Right lobe of liver (tissue), 6 donors: ENCODE measurements at regions not wholly inside any gene's neighbourhood (a gene's known extent, or its start where the extent isn't known, plus 50 kb on each side); places are given as distances from the start of the nearest gene placed in this dataset.
"Not testable (repeated sequence)": the region's sequence is repeated elsewhere in the genome, so short reads cannot be mapped to it uniquely, and the experiment has no call there.

ENCODE experiments used
- ATAC-seq, 4 donors: fragments of 200-7000 bp; cut with Tn5 transposase; one replicate each; pipeline ENCODE4 v1.9.1; 2020; ENCODE audit warnings: mild to moderate bottlenecking in 4 of 4, moderate library complexity in 4 of 4
- DNase-seq, 3 donors: peaks; one replicate each; pipeline ENCODE4 v3.0.0-alpha.2; 2020
- H3K27ac ChIP-seq, 3 donors: fragments of 200-600 bp; one replicate each; pipeline ENCODE4 v1.8.0; 2022
- H3K27me3 ChIP-seq, 2 donors: fragments of 200-600 bp; one replicate each; pipeline ENCODE4 v1.8.0; 2022
- H3K36me3 ChIP-seq, 4 donors: fragments of 200-600 bp; sonication (generic) in 1 of 4; one replicate each; pipeline versions ENCODE4 v1.5.1 to v1.8.0; 2017 to 2022; ENCODE audit warnings: control low read depth in 1 of 4
- H3K4me1 ChIP-seq, 4 donors: fragments of 200-600 bp; sonication (generic) in 1 of 4; one replicate each; pipeline versions ENCODE4 v1.5.1 to v1.8.0; 2017 to 2022; ENCODE audit warnings: control low read depth in 1 of 4
- H3K4me3 ChIP-seq, 3 donors: fragments of 200-600 bp; one replicate each; pipeline ENCODE4 v1.8.0; 2022
- H3K9me3 ChIP-seq, 4 donors: fragments of 200-600 bp; sonication (generic) in 1 of 4; one replicate each; pipeline versions ENCODE4 v1.5.1 to v1.8.0; 2017 to 2022; ENCODE audit warnings: control low read depth in 1 of 4
- CTCF ChIP-seq, 4 donors: fragments of 200-600 bp in 3 of 4; fragments of 450-650 bp in 1 of 4; IDR thresholded peaks; one replicate each; pipeline versions ENCODE4 v1.5.1 to v1.8.0; 2016 to 2022; ENCODE audit warnings: antibody characterized with exemption in 4 of 4, mild to moderate bottlenecking in 2 of 4
- POLR2A ChIP-seq: fragments of 450-650 bp; IDR thresholded peaks from one replicate; pipeline ENCODE4 v1.6.1; 2017; ENCODE audit warnings: antibody characterized with exemption, mild to moderate bottlenecking
- WGBS: methylation state at CpG from one replicate; pipeline ENCODE4 v1.1.6; 2018; ENCODE audit warnings: low coverage, low lambda C conversion rate; ENCODE audit not compliant: insufficient coverage; ENCODE audit errors: missing lambda C conversion rate; 5-methylcytosine and 5-hydroxymethylcytosine counted together
- intact Hi-C, 2 donors: fragments of 100-400 bp; cut with DNase I; formaldehyde crosslinking; loops; one replicate each; pipeline versions ENCODE4 v1.11.2 to v1.14.1; 2022
- donor health status: DM: no; HTN: yes; CAD: no.
- donor health status: DM: no; HTN: no; CAD: no.
- donor health status: DM: no; HTN: no; CAD: no.
- donor health status: DM: no; HTN: yes; CAD: no.
- donor health status: DM: no; HTN: yes; CAD: no.

- H3K9me3 ChIP-seq: no peaks in the 10 kb centered on the region
- DNase-seq (no peak), ATAC-seq (peak in 1 of 4 donors; percentile 44)
- H3K4me1 ChIP-seq: no peaks in the 10 kb centered on the region
- H3K4me3 ChIP-seq: no peak overlapping the region
- TF ChIP-seq CTCF (IDR thresholded peaks at IDR 0.05): peak in 3 of 4 donors; percentile 30 to 35 (median 31)
- no peak for TF ChIP-seq POLR2A
- WGBS: 5% methylated on average over 3 of the region's 3 CpGs
- H3K27ac ChIP-seq: no peak overlapping the region
- no peaks in the 10 kb centered on the region for H3K27me3 ChIP-seq
- H3K36me3 ChIP-seq: no peaks in the 10 kb centered on the region
- intact Hi-C loops: no loop called here
These were observed 218.1 kb upstream of the DMRTA1 start for GRCh38 chr9:22228542-22228941.

- no peaks in the 10 kb centered on the region for H3K36me3 ChIP-seq
- H3K4me3 ChIP-seq: no peak overlapping the region
- no peak overlapping the region for H3K27ac ChIP-seq
- no peaks in the 10 kb centered on the region for H3K4me1 ChIP-seq
- H3K27me3 ChIP-seq: no peaks in the 10 kb centered on the region
- intact Hi-C loops: no loop called here
- H3K9me3 ChIP-seq: no peaks in the 10 kb centered on the region
- DNase-seq (no peak), ATAC-seq (no peak)
- TF ChIP-seq POLR2A: no peak
- TF ChIP-seq CTCF (IDR thresholded peaks at IDR 0.05): no peak
- WGBS: no CpG with 5 or more reads among the region's 4 CpGs
These were observed 217.6 kb upstream of the DMRTA1 start for GRCh38 chr9:22229069-22229468.

- H3K4me1 ChIP-seq, H3K27me3 ChIP-seq, H3K36me3 ChIP-seq, intact Hi-C loops, H3K9me3 ChIP-seq, ATAC-seq, H3K4me3 ChIP-seq, DNase-seq, H3K27ac ChIP-seq: not testable (repeated sequence)
These were observed 215.3 kb upstream of the DMRTA1 start for GRCh38 chr9:22231309-22231708.

- H3K4me3 ChIP-seq: no peak overlapping the region
- WGBS: 60% methylated on average over 1 of the region's 1 CpG
- DNase-seq (no peak), ATAC-seq (no peak)
- H3K4me1 ChIP-seq: no peaks in the 10 kb centered on the region
- H3K27me3 ChIP-seq: no peaks in the 10 kb centered on the region
- H3K27ac ChIP-seq: no peak overlapping the region
- no peaks in the 10 kb centered on the region for H3K36me3 ChIP-seq
- H3K9me3 ChIP-seq: no peaks in the 10 kb centered on the region
- no peak for TF ChIP-seq POLR2A
- TF ChIP-seq CTCF (IDR thresholded peaks at IDR 0.05): no peak
- intact Hi-C loops: no loop called here
These were observed 213.7 kb upstream of the DMRTA1 start for GRCh38 chr9:22232971-22233370.

- DNase-seq (no peak), ATAC-seq (peak in 1 of 4 donors; percentile 68)
- 100% methylated on average over 2 of the region's 3 CpGs for WGBS
- Histone ChIP-seq H3K27me3 (no peaks in the 10 kb centered on the region), H3K4me3 (no peak overlapping the region), H3K36me3 (no peaks in the 10 kb centered on the region), H3K4me1 (no peaks in the 10 kb centered on the region), H3K9me3 (no peaks in the 10 kb centered on the region), H3K27ac (no peak overlapping the region)
- intact Hi-C loops: no loop called here
- no peak for TF ChIP-seq CTCF (IDR thresholded peaks at IDR 0.05)
- TF ChIP-seq POLR2A: no peak
These were observed 208.9 kb upstream of the DMRTA1 start for GRCh38 chr9:22237497-22238363.
